Stimulated activated CD4-positive, alpha-beta T cell treated with anti-CD3 and anti-CD28 coated beads, Interleukin-1b, Interleukin-23, amount 100 ng/mL, for 1 hour (primary cell): ENCODE measurements at regions not wholly inside any gene's neighbourhood (a gene's known extent, or its start where the extent isn't known, plus 50 kb on each side); places are given as distances from the start of the nearest gene placed in this dataset.
"Not testable (repeated sequence)": the region's sequence is repeated elsewhere in the genome, so short reads cannot be mapped to it uniquely, and the experiment has no call there.

Source experiments
- DNase-seq, 2 donors: peaks; one replicate each; pipeline ENCODE4 v3.0.0-alpha.2; 2020; ENCODE audit warnings: low read depth in 2 of 2

GRCh38 chr16:54985156-54985555, 54.5 kb downstream of the IRX5 start:
- DNase-seq: no peak

- DNase-seq: no peak
These were observed 55.0 kb downstream of the IRX5 start for GRCh38 chr16:54985668-54986067.

- no peak for DNase-seq
These were observed 55.7 kb downstream of the IRX5 start for GRCh38 chr16:54986409-54986808.

DNA sequence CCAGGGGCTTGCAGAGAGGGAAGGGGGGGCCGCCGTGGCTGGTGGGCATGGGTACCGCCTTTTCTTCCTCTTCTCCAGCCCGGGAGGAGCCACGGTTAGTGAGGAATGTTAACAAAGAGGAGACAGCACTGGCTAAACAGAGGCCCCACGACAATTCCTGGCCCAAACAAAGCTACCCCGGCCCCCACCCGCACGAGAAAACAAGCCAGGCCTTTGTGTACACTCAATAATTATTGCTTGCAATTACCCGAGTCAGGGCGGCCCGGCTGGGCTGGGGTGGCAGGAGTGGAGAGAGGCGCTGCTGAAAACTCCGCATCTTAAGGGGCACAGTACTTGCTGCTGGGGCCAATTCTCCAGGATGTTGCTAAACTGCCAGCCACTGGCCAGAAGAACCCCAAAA, 56.4 kb downstream of the IRX5 start:
- no peak for DNase-seq

DNA sequence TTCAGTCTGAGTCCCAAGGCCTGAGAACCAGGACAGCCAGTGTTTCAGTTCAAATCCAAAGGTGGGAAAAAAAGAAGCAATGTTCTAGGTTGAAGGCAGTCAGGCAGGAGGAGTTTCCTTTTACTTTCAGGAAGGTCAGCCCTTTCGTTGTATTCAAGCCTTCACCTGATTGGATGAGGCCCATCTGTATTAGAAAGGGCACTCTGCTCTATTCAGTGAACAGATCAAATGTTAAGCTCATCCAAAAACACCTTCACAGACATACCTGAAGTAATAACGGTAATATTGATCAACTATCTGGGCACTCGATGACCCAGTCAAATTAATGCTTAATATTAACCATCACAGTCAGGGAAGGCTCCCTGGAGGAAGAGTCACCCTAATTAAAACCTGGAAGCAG, 60.9 kb downstream of the IRX5 start:
- no peak for DNase-seq

GRCh38 chr16:54991946-54992345, 61.3 kb downstream of the IRX5 start:
- not testable (repeated sequence) for DNase-seq

- no peak for DNase-seq
These were observed 62.6 kb downstream of the IRX5 start for GRCh38 chr16:54993106-54993895.

GRCh38 chr16:54996186-54996585, 65.5 kb downstream of the IRX5 start:
- no peak for DNase-seq

DNA sequence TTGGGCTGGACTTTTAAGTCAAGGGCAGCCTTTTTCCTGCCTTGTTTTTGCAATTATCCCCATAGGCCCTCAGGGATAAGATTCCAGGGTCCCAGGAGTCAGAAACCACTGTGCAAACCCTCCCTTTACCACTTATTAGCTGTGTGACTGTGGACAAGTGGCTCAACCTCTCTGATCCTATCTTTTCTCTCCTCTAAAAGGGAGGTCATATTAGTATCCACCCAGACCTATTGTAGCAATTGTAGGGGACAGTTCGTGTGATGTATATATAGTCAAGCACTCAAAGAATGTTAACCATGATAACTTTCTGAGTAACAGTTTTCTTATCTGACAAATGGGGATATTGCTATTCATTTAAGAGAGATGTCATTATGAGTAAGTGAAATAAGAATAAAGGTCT, 68.2 kb downstream of the IRX5 start:
- DNase-seq: no peak

DNA sequence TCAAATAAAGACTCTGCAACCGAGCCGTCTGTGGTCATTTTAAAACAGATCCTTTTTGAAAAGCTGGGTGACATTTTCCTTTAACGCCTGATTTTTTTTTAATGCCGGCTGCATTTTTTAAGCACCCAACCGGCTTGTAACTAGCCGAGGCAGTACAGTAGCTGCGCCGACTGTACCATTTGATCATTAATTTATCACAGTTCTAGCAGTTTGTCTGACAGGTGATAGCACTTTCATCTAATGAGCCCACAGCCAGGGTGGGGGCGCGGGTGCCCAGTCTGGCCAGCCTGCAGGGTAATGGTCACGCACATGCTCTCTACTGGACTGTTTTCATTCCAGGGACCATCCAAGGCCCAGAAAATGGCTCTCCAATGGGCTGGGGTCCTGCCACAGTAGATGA, 68.8 kb downstream of the IRX5 start:
- DNase-seq: no peak

DNA sequence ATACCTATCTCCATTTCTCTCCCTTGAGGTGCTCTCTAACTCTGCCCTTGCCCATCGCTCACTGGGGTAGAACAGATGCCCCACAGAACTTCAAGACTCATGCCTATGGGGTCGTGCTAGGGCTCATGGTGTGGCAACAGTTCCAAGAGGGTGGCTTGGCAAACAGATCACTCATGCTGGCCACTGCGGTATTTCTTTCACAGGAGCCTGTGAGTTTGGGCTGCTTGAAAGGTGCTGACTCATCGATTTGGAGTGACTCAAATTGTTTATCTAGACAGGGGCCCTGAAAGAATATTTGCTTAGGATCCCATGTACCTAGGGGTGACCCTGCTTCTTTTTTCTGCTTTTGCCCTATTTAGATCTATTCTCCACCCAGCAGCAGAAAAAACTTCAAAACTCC, 69.9 kb downstream of the IRX5 start:
- no peak for DNase-seq

- no peak for DNase-seq
These were observed 71.3 kb downstream of the IRX5 start for GRCh38 chr16:55001931-55002330.

GRCh38 chr16:55002419-55002818, 71.8 kb downstream of the IRX5 start:
- no peak for DNase-seq

DNA sequence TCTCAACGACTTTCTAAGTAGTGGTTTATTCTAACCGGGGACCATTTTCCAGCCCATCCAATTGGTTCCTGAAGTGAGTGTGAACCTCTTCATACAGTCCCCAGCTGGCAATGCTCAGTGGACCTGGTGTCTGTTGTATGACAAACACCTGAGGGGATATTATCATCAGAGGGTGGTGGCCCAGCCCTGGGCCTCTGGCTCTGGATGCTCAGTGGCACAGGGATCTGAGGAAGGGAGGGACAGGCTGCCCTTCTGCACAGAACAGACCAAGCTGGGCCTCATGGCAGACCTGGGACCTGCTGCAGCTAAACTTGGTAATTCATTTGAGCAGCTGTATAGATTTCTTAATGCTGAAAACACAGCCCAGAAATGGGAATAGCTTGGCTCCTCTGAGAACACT, 72.6 kb downstream of the IRX5 start:
- no peak for DNase-seq

DNA sequence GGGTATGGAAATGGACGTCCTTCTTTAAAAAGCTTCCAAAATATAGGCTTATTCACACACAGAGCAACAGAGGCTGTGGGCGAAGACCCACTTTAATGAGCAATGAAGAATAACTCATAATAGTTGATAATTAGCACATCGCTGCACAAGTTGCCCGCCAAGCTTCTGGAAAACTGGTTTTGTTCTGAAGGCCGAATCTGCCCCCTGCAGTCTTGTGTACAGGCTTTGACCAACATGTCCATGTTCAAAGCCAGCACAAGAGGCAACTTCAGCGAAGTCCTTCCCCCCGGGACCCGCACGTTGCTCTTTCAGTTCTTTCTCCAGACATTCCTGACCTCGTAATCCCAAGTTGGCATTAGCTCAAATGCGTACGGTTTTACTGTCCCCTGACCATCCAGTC, 73.3 kb downstream of the IRX5 start:
- no peak for DNase-seq

DNA sequence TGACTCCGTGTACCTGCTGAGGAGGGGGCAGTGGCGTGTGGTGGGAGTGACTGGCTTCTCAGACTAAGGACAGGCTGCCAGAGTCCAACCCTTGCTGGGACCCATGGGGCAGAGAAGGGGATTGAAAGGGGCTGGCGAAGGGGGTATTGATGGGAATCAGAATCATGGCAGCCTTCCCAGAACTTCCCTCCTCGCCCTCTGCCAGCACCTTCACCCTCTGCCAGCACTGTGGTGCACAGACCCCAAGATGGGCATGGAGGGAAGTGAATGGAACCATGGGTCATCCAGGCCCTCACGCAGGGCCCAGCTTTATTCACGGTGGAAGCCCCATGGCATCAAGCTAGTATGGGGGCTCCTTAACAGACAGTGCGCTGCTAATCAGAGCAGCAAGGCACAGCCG, 76.8 kb downstream of the IRX5 start:
- DNase-seq: no peak

DNA sequence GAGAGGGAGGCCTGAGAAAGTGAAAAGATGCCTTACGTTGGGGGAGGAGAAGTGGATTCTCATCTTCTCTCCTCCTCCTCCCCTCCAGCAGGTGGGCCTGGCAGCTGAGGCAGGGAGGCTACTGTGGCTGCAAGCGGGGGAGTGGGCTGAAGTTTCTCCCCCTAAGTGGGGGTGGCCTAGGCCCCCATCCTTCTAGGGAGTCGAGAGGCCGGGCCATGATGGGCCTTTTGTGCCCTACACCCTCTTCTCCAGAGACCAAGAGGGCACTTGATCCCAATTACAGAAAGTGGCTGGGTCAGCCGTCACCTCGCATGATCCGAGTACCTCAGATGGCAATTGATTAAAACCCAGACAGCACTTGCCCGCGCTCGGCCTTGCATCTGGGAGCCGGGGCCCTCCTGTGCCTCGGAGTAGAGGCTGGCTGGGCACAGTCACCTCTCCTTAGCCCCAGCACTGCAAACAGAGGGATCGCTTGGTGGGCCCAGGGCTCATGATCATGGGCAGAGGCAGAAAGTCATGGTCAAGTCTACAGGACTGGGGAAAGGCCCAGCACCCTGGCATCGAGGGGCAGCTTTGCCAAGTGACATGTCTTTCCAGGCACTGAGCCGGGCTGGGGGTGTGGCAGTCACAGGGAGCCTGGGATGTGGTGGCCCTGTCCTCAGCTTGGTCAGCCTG, 78.3 kb downstream of the IRX5 start:
- DNase-seq: no peak

GRCh38 chr16:55009581-55009980, 78.9 kb downstream of the IRX5 start:
- DNase-seq: no peak

- no peak for DNase-seq
These were observed 80.0 kb downstream of the IRX5 start for GRCh38 chr16:55010492-55011160.

- DNase-seq: no peak
These were observed 81.7 kb downstream of the IRX5 start for GRCh38 chr16:55012362-55012761.

DNA sequence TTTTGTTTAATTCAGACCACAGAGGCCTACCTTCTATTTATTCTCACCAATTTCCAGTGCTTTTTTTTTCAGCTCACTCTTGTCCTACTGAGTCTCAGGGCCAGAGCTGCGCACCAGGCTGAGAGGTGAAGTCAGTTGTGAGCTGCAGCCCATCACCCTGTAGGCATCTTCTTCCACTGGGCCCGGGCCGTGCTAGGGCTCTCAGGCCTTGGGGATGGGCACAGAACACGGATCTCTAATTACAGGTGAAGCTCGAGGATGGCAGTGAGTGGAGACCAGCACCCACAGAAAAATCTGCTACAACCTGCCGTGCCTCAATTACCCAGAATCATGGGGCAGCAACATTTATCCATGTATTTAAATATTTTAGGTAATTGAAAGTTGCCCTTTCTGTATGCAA, 82.1 kb downstream of the IRX5 start:
- no peak for DNase-seq

DNA sequence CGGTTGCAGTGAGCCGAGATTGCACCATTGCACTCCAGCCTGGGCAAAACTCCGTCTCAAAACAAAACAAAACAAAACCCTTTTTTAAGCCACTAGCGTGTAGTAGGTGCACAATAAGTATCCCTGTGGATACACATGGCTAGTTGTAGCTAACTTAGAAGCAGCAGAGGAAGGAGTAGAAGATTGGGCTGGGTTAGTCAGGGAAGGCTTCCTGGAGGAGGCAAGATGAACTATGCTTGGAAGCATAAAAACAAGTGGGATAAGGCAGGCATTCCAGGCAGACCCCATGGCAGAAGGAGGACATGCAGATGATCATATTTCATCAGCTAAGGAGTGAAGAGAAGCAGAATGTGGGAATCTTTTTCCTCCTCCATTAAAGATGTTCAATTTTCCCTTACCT, 83.4 kb downstream of the IRX5 start:
- no peak for DNase-seq
